GM21528 (cell line): ENCODE measurements at regions not wholly inside any gene's neighbourhood (a gene's known extent, or its start where the extent isn't known, plus 50 kb on each side); places are given as distances from the start of the nearest gene placed in this dataset.

ENCODE experiments used
- ATAC-seq: cut with Tn5 transposase; IDR thresholded peaks from one replicate; pipeline ENCODE4 v1.9.1; 2021; ENCODE audit warnings: mild to moderate bottlenecking, moderate library complexity; ENCODE audit not compliant: unreplicated experiment, low FRiP score

DNA sequence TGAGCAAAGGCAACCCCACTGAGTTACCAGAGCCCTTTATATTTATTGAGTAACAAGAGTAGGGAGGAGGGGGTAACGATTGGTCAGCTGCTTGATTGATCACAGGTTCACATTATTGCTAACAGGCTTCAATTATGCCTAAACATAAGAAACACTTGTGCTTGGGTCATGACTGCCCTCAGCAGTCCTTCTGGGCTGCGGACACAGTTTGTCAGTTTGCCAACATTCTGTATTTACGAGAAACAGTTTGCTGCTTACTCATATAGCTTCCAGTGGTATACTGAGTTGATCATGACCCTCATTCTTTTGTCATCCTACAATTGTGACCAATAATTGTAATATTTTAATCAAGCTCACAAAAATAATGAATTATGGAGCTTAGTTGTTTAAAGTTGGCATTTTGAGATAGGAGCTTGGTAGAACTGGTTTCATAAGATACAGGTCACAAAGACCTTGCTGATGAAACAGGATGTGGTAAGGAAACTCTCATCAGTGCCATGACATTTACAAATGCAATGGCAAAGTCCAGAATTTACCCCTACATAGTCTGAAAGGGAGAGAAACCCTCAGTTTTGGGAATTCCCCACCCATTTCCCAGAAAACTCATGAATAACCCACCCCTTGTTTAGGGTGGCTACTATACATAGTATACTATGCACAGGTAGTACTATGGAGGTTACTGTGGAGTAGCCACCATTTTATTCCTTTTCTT, 1421.0 kb upstream of the FLRT2 start:
- no peak for ATAC-seq

DNA sequence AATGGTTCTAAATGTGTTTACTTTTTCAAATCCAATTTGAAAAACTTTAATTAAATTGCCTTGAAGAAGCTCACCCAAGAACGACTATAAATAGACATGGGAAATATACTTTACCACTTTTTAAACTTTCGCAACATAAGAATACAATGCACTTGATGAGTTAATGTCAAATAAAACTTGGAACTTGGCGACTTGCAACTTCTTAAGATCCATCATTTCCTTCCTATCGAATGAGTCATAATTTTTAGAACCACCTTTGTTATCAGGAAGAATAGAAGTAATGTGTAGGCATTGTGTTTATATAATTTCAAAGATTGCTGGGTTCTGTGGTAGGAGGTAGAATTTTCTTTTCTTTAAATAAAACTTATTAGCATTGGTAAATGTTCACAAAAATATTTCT, 1417.4 kb upstream of the FLRT2 start:
- ATAC-seq: no peak

DNA sequence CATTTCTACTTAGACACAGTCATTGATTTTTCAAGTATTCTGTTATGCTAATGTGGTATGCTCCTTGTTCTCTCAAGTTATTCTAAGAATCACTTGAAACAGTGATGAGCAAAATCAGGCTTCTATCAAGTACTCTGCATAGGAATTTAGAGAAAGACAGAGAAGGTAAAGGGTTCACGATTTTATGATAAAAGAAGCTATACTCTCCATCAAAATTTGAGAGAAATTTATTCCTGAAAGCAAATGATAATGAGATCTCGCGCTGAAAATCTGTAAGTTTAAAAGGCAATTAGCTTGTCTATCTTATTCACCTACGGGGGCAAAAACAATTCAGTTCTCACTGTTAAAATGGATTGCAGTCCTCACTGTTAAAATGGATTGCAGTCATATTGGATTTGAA, 1404.3 kb upstream of the FLRT2 start:
- no peak for ATAC-seq

DNA sequence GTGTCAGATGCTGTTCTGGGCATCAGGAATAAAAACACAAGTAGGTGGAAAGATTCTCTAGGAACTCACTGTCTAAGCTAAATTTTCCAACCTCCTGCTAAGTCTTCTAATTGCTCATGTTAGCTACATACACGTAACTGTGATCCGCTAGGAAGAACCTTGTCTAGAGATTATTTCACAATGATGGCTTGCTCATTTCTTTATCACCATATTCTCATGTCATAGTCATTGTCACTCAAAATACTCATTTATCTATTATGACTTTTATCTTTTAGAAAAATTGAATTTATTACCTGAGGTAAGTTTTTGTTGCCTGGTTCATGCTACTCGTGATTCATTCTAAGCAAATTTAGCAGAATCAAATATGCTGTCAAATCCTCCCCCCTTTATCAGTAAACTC, 1402.4 kb upstream of the FLRT2 start:
- ATAC-seq: no peak

DNA sequence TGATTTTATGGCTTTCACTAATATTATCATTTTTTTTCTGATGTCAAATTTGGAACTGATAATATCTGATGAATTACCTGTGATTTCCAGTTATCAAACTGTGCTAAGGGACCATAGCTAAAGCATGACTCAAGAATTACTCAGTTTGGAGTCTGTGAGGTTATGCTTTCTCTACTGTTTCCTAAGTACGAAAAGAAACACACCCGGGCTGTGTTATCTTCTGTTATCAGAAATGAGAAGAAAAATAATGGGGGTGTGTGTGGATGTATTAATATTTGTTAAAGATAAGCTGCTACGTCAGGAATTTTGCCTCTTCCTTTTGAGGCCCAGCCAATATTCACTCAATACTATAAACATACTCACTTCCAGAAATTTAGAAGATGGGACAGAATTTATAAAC, 1401.9 kb upstream of the FLRT2 start:
- no peak for ATAC-seq

DNA sequence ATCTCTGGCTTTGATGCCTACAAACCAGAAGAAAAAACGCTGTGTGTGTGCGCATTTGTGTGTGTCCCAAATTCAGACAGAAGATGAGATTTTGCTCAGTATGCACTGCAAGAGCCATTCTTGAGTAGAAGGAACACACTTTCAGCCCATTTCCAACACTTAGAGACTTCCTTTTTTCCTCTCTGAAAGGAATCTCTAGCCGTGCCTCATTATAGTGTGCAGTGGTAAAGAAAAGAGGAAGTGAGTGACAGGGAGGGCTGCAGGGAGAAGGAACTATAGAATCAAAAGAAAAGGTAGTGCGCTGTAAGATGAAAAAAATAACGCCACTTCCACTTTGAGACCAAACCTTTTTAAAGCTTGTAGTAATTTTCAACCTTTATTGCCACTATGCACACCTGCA, 1400.9 kb upstream of the FLRT2 start:
- ATAC-seq: no peak

DNA sequence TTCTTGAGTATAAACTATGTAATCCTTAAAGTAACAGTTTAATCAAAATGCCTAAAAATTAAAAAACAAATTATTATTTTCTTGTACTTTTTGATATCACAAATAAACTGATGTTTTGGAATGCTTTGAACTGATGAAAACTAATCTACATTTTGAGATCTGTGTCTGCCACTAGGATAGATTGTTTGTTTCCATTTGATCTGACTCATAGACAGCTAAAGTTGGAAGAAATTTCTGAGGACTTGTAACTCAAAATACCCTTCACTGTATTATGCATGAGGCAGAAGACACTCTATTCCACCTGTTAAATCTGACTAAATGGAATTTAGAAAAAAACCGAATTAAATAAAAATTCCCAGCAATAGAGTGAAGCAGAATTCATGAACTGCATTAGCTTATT, 1400.0 kb upstream of the FLRT2 start:
- no peak for ATAC-seq

DNA sequence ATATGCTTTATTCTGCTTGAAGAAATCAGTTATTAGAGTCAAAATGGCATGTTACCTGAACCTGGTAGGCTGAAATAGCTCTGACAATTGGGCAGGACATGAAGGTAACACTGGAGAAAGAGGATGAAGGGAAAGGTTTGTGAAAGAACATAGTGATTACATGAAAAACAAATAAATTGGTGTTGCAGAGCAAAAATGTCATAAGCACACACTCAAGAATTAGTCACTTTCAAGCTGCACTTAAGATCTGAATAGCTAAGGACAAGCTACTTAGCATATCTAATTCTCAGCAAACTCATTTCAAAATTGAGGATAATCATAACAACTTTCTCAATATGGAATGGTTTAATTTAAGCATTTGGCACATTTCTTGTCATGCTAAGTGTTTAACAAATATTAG, 1398.0 kb upstream of the FLRT2 start:
- no peak for ATAC-seq

DNA sequence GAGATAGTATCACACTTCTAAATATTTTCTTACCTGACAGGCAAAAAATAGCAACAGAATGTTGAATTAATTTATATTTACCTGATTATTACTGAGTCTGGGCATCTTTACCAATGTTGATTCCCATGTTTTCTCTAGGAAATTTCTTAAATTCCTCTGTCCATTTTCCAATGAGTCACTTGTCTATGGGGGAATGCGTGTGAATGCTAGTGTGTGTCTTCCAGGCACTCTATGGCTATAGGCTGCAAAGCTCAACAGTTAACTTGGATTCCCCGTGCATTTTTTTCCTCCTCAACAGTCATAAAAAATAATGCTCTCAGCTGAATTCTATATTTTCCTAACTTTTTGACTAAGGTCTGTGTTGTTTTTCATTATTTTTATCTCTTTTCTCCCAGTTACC, 1385.8 kb upstream of the FLRT2 start:
- ATAC-seq: no peak

DNA sequence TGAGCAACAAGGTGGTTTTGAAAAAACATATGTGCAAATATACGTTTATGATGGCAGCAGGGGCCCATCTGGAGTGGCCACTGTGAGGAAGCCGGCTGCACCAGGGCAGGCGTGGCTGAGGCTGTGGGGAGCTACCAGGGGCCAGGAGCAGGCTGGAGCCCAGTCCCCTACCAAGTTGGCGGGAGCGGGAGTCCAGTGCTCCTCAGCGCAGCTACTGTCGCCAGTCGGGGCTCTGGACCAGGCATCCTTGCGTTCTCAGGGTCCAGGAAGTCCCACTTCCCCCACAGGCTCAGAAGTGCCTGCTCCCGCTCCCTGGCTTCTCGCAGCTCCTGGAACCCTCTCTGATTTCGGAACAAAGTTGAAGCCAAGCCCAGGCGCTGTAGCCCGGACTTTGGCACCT, 1377.5 kb upstream of the FLRT2 start:
- no peak for ATAC-seq

DNA sequence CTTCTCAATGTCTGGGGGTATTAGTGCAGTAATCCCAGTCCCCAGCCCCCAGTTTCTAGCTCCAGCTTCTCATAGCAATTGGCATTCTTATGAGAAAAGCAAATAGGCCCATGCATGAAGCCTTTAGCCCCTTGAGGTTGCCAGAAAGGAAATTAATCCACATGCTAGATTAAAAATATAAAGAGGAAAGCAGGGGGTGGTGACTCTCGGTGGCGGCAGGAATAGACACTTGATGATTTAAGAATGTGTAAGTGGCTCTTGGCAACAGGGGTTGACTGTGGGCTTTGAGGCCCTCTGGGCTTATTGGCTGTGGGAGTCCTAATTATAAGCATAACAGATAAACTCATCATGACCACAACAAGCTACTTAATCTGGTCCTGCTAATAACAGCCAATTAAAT, 1367.3 kb upstream of the FLRT2 start:
- no peak for ATAC-seq

DNA sequence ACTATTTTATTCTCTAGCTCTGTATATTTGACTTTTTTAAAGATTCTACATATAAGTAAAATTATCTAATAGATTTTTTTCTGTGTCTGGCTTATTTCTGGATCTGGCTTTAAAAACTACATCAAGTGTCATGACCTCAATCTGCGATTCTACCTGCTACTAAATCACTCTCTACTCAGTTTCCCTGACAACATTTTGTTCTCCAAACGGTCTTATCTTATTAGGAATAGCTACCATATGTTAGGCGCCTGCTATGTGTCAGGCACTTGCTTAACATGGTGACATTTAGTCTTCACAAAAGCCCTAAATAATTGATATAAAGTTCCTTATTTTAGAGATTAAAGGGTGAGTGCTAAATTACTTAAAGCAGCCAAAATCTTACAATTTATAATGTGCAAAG, 1362.9 kb upstream of the FLRT2 start:
- ATAC-seq: no peak

DNA sequence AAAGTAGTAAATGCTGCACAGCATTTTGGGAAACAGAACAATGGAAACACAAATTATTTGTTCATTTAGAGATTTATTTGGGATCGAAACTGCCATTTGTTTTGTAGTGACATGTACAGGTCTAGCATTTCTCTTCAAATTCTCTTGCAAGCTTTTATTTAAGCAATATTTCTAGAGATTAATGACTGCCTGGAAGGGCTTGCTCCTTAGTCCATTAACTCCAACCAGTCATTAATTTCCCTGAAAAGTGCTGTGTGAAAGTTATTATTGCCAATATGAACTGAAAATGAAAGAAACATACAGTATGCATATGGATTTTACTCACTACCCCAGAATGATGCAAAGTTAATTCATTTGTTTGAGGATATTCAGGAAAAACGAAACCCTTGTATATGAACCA, 1349.6 kb upstream of the FLRT2 start:
- no peak for ATAC-seq

DNA sequence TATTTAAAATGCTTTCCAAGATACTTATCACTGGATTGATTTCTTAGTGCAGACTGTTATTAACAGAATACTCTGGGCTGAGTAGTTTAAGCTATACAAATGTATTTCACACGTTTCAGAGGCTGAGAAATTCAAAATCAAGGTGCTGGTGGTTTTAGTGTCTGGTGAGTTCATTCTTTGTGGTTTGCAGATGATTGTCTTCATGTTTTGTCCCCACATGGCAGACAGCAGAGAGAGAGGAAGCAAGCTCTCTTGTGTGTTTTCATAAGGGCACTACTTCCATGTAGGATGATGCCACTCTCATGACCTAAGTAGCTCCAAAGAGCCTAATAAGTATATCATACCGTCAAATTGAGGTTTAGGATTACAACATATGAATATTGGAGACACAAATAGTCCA, 1348.9 kb upstream of the FLRT2 start:
- ATAC-seq: no peak

DNA sequence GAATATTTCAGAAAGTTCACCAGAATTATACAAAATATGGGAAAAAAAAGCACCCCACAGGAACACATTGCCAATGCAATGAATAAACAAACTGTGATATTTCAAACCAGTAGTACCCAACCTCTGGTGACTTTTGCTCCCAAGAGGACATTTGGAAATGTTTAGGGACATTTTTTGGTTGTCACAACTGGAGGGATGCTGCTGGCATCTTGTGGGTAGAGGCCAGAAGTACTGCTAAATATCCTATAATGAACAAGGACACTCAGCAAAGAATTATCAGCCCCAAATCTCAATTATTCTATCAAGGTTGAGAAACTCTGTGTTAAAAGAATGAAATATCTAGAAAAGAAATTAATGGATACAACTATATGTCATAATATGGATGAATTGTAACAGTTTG, 1334.4 kb upstream of the FLRT2 start:
- ATAC-seq: no peak

DNA sequence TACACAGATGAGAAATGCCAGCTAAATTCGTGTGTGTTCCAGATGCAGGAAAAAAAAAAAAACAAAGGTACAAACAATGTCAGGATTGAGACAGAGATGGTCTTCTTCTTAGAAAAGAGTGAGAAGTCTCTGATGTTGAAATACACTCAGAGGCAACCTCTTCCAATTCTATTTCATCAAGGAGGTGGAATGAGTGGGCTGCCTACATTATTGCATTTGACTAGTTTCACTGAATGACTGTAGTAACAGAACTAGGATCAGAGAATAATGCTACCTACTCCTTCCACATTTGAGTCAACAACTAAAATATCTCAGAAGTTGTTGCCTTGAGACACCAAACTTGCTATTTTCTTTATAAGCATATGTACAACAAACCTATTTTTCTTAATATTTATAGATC, 1332.2 kb upstream of the FLRT2 start:
- no peak for ATAC-seq

DNA sequence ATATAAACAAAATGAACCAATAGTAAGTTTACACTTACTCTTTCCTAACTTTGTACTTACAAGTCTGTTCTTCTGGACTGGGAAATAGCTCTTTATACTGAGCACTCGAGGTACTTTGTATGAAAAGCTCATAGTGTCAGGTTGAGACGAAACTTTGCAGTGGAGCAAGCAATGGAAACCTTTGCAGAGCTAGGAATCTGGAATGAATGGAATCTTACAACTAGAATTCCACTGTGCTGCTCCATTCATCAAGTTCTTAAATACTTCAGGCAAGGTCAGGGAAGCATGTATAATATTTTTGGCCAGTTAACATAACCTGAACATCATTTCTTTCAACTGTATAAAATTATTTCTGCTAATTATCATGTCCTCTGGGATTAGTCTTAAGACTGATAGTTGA, 1327.5 kb upstream of the FLRT2 start:
- ATAC-seq: no peak

DNA sequence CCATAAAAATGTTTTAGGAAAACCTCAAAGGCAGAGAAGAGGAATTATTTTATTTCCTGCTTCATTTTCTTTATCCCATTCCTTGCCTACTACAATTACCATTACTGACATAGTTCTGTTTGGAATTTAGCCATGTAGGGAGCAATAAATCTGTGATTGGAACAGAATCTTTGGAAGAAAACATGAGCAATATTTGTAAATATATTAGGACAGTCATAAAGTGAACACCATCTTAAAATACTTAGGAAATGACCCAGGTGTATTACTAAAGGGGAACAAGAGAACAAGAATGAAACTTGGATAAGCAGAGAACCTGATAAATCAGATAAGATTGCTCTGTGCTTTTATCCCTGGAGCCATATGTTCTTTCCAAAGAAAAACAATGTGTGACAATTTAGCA, 1326.0 kb upstream of the FLRT2 start:
- ATAC-seq: no peak

DNA sequence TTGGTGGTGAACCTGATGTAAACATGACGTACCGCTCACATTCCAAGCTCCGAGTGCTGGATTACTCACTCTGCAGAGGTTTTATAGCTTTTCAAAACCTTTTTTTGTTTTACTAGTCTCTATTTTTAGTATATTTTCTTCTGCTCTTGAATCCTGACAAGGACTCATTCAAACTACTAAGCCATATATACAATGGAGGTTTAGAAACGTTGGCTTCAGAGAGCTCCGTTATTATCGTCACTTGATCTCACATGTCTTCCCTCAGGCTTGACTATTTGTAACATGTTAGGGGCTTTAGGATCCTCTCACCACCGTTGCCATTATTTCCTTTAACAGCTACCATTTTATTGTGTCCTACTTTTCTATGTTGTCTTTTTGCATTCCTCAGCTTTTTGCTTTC, 1321.5 kb upstream of the FLRT2 start:
- no peak for ATAC-seq

DNA sequence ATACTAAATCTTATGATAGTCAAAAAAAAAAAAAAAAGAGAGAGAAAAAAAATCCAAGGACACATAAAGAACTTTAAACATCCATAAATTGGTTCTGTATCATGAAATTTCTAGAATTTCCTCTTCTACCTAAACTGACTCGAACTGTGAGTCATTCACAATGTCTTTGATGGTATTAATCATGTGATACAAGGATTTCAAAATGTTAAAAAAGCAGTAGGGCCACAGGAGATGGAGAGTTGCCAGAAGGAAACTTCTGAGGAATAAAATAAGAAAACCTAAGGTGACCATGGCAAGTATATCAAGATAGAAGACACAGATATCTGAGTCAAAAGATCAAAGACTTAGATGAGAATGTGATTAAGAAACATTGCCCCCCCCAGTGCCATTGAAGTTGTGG, 1320.9 kb upstream of the FLRT2 start:
- ATAC-seq: no peak

DNA sequence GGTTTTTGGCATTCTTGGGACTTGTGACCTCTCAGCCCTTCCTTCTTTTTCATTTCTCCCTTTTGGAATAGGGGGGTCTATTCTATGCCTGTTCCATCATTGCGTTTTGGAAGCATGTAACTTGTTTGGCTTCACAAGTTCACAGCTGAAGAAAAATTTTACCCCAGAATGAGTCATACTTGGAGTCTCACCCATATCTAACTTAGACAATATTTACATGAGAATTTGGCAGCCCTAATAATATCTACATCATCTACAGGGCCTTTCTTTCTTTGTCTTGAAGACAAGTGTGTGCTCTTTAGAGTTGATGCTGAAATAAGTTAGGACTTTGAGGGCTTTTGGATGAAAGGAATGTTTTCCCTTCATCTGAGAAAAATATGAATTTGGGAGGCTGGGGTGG, 1312.9 kb upstream of the FLRT2 start:
- no peak for ATAC-seq

DNA sequence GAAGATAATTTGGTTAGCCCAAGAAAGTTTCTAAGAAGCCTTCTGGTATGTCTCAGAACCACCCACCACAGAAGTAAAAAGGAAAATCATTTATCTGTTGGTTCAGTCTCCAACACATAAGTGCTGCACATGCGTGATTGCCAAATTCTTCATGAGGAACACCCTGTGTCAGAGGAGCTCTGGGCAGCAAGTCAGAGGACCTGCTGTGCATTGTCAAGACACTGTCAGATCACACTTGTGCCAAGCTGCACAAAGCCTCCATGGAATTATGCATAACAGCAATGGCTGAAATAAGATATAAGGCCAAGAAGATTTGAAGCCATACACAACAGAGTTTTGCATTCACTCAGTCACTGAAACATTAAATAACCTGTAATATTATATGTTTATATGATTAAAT, 1304.7 kb upstream of the FLRT2 start:
- no peak for ATAC-seq

DNA sequence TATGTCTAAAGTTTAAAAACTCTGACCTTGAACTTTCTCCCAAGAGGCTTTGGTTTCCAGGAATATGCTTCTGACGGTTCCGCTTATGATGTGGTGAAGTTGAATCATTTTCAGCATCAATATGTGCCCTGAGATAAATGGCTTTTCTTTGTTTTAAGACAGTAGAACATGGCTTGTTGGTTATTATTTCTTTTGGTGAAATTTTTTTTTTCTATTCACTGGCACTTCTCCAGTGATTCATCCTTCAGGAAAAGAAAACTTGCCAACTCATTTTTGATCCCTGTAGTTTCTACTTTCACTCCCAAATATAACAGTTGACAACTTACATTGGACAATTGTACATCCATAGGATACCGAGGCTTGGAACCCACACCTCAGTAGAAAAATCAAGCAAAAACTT, 1301.2 kb upstream of the FLRT2 start:
- ATAC-seq: no peak
